SIG-M5 treated with dmso at 0.1 percent for 504 hours (cell line): ENCODE measurements at regions not wholly inside any gene's neighbourhood (a gene's known extent, or its start where the extent isn't known, plus 50 kb on each side); places are given as distances from the start of the nearest gene placed in this dataset.
"Not testable (repeated sequence)": the region's sequence is repeated elsewhere in the genome, so short reads cannot be mapped to it uniquely, and the experiment has no call there.

ENCODE experiments used
- DNase-seq: peaks from one replicate; lab custom pipeline; 2025; ENCODE audit not compliant: unreplicated experiment; lab: John Stamatoyannopoulos, UW

DNA sequence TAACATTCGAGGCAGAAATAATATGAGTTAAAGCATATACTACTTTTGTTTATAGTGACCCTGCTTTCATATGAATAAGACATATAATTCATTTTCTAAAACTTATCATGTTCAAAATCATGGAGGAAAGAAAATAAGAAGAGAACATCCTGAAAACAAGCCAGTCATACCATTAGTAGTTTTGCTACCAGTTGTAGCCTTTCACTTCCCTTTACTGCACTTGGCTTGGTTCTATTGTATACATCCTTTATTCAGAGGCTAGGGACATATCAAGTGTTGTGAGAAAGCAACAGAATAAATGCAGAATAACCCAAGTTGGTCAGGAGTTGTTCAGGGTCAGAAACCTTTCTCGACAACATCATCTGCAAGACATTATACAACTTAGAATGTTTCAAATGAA lies 598.7 kb downstream of the SOX5 start:
- no peak for DNase-seq

DNA sequence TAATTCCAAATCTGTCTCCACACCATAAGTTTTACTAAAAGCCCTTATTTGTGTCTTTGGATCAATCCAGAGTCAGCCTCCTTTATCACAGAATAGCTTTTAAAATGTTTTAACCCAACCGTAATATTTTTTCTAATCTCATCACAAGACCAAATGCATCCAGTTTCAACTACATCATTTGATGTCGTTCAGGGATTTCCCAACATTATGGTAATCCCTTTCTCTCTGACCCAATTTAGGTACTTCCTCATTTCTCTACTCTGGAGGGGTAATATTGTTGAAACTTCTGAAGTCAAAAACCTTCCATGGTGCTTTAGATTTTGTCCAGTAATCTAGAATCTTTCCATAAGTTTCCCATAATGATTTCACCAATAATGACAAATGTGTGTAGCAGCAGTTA lies 596.8 kb downstream of the SOX5 start:
- peak; percentile 23 for DNase-seq

DNA sequence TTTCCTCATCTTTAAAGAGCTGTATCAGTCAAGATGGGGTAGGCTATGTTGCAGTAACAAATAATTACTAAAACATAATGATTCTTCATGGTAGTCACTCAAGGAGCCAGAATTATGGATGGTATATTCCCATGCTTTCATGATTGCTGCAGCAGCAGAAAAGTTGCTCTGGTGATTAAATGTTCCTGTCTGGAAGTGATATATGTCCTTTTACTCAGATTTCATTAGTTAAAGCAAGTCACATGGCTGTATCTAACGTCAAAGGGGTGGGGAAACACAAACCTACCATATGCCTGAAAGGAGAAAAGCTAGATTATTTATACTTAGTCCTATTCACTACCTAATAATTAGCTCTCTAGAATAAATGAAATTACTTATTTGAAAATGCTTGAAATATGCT lies 594.7 kb downstream of the SOX5 start:
- DNase-seq = no peak

DNA sequence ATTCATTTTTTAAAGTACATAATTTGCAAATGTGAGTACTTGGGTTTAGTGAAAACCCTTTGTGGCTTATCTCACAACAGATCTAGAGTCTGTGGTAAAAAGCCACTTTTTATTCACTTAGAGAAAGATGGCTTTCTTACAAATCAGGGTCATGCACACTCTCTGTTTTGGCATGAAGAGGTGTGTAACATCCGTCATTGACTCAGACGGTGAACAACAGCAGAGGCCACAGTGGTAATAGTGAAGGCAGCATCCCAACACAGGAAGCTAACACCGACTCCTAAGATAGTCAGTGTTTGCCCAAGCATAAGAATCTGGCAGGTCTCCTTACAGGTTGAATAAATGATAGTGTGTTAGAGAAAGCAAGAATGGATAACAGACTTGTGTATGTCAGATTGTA lies 593.0 kb downstream of the SOX5 start:
- DNase-seq = no peak

DNA sequence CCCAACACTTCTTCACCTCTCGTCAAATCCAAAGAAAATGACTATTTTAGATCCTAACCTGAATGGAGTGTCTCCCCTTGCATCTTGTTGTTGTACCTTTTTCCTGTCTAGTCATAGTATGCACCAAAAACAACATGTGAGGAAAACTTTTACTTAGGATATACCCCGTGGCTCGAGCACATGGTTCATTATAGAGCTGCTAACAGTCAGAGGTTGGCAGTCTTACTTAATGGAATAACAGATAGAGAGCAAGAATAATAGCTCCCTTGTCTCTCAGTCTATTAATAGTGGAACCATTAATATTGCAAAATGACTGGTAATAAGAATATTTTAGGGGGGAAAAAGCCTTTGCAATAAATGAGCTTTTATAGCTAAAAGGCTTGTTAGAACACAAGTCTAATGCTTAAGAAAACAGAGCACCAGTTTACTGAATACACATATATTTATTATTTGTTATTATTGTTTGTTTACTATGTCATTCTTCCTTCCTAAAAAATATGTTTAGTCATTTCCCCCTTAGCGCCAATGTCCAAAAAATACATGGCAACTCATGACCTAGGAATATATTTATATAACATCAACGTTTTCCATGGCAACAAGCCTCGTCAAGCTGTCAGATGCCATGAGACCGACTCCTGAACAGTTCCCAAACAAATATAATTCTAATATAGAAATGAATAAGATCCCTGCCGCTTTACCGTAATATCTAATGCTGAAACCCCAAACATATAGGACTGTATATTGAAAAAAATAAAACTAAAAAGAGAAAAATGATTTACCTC lies 592.4 kb downstream of the SOX5 start:
- DNase-seq = no peak

DNA sequence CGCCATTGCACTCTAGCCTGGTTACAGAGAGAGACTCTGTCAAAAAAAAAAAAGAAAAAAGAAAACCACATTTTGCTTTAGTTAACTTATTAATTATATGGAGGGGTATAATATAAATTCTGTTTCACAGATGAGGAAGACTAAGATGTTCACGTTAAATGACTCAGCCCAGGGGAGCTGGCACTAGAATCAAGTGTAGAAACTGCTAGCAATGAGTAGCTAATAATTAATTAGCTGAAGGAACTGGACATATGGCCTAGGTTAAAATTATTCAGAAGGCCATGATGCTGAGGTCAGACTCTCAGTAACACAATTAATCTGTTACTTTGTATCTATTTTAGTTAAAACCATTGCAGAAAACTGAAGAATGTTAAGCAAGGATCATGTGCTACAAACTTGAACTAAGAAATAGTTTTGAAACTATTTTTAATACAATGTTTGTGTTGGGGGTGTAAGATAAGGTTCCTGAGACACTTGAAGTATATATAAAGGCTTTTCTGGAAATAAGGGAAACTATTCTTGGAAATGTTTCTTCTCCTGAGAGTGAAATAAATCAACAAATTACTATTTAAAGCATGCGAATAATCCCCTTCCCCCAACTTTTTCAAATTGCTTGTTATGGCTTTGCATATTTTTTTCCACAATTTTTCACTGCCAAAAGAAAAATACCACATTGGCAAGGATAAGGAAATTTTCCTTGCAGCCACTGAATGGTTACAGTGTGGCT lies 589.3 kb downstream of the SOX5 start:
- DNase-seq = no peak

DNA sequence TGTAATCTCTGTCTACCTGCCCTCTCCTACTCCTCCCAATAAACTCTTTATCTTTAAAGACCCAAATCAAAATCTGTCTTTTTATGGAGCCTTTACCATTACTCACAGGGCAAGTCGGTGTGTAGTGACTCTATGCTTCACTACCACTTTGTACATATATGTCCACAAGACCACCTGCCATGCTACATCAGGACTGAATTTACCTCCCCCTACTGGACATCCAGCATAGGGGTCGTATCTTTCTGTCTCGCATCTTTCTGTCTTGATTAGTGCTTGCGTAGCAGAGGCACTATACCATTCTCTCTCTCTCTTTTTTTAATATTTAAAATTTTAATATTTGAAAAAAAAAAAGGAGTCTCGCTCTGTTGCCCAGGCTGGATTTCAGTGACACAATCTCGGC lies 587.5 kb downstream of the SOX5 start:
- no peak for DNase-seq

DNA sequence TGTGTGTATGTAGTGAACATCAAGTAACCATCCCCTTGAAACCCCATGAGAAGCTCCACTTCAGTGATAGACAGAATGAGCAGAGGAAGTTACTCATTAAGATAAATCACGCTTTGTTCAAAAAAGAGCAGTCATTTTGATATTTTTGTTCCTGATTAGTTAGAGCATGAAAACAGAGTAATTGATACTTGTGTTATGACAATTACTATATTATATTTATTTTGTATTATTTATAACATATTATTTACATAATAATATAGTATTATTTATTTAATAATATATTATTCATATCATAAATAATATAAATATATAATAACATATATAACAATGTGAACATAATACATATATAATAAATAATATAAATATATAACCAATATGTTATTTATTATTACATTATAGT lies 580.9 kb downstream of the SOX5 start:
- no peak for DNase-seq

DNA sequence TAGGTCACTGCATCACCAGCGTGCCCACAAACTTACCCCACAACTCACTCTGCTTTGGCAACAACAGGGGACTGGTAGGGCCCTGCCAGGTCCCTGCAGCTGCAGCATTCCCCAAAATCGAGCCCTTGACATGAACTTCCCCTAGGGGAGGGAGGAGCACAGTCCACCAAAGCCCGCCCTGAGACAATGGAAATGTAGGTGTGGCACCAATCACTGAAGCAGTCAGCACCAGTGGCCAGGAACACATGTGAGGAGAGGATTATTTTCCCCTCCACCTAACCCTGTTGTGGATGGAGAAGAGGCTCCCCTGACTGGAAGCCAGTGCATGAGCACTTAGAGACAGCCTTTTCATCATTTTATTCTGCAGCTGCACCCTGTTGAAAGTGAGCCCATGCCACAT lies 573.8 kb downstream of the SOX5 start:
- DNase-seq = no peak

DNA sequence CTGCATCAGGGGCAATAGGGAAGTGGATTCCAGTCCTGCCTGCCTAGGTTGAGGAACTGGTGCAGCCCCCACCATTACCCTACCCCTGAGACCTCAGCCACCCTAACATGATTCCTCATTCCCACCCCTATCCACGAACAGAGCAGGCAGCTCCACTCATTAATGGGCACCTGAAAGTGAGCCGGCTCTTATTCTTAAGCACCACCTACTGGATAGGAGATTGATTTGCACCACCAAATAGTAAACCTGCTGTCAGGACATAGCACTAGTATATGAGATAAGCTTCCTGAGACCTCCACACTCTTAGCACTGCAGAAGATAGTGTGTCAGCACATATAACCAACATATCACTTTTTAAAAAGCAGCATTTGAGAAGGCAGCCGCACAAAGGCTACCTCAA lies 573.2 kb downstream of the SOX5 start:
- no peak for DNase-seq

DNA sequence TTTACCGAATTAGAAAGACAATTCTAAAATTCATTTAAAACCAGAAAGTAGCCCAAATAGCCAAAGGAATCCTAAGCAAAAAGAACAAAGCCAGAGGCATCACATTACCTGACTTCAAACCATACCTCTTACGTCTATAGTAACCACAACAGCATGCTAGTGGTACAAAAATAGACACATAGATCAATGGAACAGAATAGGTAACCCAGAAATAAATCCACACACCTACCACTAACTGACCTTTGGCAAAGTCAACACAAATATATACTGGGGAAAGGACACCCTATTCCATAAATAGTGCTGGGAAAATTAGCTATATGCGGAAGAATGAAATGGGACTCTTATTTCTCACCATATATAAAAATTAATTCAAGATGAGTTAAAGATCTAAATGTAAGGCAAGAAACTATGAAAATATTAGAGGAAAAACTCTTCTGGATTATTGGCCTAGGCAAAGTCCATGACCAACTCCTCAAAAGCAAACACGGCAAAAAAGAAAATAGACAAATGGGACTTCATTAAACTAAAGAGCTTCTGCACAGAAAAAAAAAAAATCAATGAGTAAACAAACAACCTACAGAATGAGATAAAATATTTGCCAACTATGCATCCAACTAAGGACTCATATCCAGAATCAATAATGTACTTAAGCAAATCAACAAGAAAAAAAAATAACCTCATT lies 568.9 kb downstream of the SOX5 start:
- DNase-seq = no peak

DNA sequence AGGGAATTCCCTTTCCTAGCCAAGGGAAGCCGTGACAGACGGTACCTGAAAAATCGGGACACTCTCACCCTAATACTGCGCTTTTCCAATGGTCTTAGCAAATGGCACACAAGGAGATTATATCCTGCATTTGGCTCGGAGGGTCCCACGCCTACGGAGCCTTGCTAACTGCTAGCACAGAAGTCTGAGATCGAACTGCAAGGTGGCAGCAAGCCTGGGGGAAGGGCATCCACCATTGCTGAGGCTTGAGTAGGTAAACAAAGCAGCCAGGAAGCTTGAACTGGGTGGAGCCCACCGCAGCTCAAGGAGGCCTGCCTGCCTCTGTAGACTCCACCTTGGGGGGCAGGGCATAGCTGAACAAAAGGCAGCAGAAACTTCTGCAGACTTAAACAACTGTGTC lies 560.6 kb downstream of the SOX5 start:
- not testable (repeated sequence) for DNase-seq

DNA sequence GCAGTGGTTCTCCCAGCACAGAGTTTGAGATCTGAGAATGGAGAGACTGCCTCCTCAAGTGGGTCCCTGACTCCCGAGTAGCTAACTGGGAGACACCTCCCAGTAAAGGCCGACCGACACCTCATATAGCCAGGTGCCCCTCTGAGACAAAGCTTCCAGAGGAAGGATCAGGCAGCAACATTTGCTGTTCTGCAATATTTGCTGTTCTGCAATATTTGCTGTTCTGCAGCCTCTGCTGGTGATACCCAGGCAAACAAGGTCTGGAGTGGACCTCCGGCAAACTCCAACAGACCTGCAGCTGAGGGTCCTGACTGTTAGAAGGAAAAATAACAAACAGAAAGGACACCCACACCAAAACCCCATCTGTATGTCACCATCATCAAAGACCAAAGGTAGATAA lies 560.2 kb downstream of the SOX5 start:
- DNase-seq = not testable (repeated sequence)

DNA sequence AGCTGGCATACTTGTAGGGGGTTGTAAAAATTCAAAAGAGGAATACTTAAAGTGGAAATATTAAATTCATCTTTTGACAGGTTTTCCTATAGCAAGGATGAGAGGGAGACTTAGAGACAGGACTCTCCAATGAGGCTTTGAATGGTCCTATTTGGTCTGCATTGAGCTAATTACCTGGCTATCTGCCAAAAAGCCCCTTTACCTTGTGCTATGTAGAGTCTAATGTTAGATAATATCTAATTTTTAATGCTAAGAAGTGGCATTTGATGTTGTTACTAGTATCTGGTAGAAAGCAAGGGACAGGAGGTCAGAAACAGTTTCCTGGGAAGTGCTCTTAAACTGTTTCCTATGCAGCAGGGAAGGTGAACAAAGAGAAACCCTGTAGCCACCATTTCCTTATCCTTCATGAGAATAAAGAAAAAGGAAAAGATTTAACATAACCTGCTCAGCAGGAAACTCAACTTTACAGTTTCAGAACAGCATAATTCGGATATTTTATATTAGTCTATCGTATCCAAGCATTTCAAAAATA lies 550.0 kb downstream of the SOX5 start:
- no peak for DNase-seq

DNA sequence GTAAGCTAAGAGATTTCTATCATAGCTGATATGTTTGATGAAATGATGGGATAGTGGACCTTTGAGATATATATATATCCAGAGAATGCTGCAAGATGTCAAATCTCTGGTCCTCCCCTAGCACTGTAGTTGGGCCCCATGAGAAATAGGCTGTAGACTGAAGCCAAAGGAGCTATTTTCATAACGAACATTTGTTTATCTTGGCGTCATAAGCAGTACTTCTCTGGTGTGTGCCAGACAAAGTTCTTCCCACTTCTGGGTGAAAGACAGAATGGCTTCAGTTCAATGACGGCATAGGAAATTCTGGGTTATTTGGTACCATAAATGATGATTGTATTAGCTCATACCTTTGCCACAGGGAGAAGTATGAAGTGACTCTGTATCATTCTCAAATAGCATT lies 534.3 kb downstream of the SOX5 start:
- no peak for DNase-seq

DNA sequence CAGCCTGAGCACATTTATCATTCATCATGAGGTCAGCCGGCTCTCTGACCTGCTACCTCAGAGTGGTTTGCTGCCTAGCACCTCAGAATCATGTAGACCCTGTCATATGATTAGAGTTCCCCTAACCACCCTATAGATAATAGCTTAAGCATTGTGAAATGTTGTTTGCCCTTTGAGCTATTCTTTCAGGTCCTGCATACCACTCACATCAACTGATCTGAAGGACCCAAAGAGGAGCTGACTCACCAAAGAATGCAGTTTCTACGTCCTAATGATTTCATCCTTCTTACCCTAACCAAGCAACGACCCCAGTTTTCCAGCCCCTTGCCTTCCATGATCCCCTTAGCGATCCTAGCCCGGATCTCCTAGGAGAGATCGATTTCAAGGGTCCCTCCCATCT lies 527.9 kb downstream of the SOX5 start:
- DNase-seq = no peak

DNA sequence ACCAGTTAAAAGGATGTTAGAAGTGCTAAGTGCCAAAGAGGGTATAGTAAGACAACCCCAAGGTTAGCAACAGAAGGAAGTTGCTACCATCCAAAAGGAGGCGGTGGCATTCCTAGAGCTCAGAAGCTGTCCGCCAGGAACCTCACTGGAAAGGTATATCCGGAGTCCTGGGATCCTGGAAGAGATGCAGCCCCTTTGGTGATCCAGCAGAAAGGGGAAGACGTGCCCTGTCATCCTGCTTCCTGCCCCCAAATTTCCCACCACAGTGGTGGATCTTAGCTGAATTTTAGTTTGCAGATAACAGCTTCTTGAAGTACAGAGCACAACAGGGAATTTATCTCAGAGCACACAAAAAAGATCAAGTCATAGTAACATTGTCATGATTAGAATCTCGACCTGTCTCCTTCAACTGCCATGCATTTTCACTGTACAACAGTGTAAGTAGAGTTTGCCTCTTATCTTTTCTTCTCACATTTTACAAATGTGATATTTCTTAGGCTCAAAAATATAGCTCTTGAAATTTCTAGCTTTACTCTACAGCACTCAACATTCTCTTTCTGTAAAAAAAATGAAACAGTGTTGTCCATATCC lies 526.3 kb downstream of the SOX5 start:
- no peak for DNase-seq

DNA sequence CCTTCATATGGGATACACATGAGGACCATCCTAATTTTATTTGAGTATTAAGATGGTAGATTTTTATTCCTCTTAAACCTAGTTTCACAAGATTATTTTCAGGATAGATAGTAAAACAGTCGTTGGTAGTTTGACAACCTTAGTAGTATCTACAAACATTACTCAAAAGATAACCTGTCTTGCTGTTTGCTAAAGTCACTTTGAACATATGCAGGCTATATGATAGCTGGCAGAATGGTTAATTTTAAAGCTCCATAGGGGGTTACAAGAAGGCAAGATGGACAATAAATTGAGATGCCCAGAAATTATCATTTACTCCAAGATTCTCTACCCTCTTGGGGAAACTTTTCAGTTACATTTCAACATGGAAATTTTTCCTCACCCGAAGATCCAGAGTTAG lies 525.7 kb downstream of the SOX5 start:
- DNase-seq = no peak

DNA sequence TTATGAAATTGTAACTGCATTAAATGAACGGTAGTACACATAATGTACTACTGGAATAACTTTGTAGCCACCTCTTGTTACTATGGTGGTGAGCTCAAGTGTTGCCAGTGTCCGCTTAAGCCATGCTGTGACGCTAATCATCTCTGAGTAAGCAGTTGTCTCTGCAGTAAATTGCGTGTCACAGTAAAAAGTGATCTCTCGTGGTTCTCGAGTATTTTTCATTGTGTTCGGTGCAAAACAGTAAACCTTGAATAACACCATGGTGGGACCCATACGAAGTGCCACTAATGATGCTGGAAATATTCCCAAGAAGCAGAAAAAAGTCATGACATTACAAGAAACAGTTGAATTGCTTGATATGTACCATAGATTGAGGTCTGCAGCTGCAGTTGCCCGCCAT lies 524.8 kb downstream of the SOX5 start:
- no peak for DNase-seq

DNA sequence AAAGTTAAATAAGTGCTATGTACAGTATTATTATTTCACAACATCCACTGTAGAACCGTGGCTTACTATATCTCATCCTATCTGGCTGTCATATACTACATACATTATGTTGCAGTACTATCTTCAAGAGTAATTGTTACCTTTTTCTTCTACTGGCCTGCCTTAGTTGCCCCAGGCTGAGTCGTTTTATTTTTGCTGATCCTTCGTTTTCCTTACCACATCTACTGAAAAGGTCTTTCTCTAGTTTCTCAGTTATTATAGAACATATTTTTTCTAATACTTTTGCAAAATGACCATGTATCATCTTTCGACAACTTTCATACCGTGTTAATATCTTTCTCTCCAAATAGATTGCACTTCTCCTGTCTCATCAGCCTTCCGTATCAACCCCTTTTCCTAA lies 523.1 kb downstream of the SOX5 start:
- no peak for DNase-seq

DNA sequence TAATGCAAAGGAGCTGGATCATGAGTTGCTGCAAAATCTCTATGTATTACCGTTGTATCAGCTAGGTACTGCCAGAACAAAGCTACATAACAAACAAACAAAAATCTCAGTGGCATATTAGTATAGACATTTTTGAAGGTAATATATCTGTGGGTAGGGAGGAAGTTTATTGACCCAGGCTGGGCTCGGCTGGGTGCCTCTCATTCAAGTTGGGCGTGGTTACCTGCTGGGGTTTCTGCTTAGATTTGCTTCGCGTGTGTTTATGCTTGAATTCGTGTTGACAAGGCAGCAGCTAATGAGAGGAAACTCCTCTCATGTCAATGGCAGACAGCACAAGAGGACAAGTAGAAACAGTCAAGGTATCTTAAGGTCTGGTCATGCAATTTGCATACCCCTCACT lies 520.7 kb downstream of the SOX5 start:
- DNase-seq = no peak

DNA sequence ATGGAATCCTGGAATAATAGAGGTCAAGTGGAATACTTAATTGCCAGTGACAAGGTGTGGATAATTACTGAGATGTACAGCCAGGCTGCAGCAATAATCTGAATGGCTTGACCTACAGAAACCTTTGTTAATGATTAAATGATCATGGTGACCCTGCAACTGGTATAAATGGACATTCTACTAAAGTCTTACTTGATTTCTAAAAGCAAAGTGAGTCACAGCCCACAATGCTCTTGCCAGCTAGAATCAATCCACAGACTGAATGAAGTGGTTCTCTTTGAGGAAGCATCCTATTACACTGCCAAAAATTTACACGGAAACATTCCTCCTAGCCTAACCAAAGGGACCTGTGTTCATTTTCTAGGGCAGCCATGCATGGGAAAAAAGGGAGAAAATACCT lies 518.5 kb downstream of the SOX5 start:
- DNase-seq = no peak
